Fibroblast of the aortic adventitia (primary cell): ENCODE measurements at regions not wholly inside any gene's neighbourhood (a gene's known extent, or its start where the extent isn't known, plus 50 kb on each side); places are given as distances from the start of the nearest gene placed in this dataset.

ENCODE experiments used
- DNase-seq: peaks from one replicate; pipeline ENCODE4 v3.0.0-alpha.2; 2010; ENCODE audit warnings: low read depth
- H3K4me3 ChIP-seq: 2 replicates; pipeline ENCODE4 v1.5.1; 2011; ENCODE audit warnings: low read depth, mild to moderate bottlenecking, control low read depth, low read length, moderate library complexity
- TF ChIP-seq, protein P1 (sequence below): IDR thresholded peaks from 2 replicates; pipeline ENCODE4 v1.5.1; 2011; ENCODE audit warnings: mild to moderate bottlenecking, low read length, control low read depth, inconsistent platforms; ENCODE audit not compliant: insufficient read depth

DNA sequence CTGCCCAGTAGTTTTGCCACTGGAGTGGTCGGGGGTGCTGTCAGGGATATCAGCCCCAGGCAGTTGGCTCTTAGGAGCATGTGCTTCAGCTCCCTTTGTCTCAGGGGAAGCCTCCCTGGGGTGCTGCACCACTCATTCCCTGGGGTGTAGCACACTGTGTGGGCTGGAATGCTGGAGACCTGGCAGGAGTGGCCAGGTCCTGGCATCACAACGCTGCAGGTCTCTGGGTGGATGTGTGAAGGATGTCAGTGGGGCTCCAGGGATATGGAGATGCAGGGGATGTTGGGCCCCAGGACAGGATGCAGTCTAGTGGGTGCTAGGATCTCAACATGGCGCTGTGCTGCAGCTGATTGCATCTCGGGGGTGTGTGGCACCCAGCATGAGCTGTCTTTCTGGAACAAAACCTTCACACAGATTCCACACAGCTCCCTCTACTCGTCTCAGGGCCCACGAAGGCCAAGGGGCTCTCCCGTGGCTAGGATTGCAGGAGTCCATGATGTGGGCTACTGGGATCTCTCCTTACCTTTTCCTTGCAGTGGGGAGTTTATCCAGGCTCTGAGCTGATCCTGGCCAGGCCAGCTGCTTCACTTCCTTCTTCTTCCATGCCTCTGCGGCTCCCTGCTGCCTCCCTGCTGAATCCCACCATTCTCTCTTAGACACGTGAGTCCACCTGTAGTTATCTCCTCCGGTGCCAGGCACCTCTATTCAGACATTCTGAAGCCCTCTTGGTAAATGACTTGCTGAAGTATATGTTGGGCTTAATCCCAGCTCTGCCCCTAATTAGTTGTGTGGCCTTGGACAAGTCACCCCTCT is 295.1 kb downstream of the RPS24 start:
- no peak overlapping the region for H3K4me3 ChIP-seq
- TF ChIP-seq, protein P1, sequence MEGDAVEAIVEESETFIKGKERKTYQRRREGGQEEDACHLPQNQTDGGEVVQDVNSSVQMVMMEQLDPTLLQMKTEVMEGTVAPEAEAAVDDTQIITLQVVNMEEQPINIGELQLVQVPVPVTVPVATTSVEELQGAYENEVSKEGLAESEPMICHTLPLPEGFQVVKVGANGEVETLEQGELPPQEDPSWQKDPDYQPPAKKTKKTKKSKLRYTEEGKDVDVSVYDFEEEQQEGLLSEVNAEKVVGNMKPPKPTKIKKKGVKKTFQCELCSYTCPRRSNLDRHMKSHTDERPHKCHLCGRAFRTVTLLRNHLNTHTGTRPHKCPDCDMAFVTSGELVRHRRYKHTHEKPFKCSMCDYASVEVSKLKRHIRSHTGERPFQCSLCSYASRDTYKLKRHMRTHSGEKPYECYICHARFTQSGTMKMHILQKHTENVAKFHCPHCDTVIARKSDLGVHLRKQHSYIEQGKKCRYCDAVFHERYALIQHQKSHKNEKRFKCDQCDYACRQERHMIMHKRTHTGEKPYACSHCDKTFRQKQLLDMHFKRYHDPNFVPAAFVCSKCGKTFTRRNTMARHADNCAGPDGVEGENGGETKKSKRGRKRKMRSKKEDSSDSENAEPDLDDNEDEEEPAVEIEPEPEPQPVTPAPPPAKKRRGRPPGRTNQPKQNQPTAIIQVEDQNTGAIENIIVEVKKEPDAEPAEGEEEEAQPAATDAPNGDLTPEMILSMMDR: no peak
- DNase-seq: no peak

DNA sequence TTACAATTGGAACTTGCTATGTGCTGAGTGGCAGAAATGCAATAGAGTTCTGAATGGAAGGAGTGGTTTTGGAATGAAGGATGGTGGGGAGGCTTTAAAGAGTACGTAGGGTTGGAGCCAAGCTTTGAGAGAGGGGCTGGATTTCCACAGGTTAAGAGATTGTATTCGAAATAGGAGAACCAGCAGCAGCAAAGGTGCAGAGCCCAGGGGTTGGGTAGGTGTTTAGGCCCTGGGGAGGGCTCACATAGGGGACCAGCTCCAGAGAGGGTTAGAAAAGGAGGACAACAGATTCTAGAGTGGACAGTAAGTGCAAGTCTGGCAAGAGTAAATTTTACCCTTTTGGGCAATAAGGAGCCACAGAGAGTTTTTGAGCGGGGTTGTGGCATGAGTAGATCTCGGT is 297.2 kb downstream of the RPS24 start:
- no peak for DNase-seq
- H3K4me3 ChIP-seq: no peak overlapping the region
- TF ChIP-seq, protein P1: no peak

DNA sequence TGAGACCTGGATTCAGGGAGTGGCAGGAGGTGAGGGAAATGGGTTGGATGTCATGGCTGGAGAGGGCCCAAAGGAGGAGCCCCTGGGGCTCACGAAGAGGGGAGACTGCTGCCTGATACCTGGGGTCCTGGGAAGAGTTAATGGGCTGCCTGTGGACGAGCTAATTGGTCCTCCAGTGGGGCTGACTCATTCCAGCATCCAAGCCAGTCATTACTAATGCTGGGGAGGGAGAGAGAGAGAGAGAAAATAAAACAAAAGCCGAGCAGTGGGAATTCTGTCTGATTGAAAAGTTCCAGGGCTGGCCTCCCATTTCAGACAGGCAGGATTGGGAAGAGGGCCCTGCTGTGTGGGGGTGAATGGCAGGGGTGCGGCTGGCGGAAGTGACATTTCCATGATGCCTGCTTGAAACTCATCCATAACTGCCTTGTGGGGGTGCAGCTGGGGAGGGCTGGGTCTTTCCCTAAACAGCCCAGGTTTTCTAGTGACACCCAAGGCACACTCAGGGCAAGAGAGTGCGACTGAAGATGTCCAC is 297.8 kb downstream of the RPS24 start:
- H3K4me3 ChIP-seq: no peak overlapping the region
- DNase-seq: peak; percentile 83
- TF ChIP-seq, protein P1: no peak

DNA sequence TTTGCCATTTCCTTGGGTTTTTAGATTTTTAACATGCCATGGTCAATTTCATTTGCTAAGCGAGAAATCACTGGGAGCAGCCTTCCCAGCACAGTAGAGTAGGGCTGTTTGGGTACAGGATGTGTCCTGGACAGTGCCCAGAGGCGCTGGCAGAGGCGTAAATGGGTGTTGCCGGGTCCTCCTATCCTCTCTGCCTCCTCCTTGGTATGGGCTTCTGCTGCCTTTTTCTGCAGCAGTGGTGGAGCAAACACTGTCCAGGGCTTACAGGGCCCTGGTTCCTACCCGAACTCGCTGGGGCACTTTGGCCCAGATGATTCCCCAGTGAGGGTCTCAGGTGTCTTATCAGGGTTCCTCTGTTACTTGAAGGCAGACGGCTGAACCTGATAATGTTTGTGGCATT is 298.3 kb downstream of the RPS24 start:
- TF ChIP-seq, protein P1: no peak
- no peak overlapping the region for H3K4me3 ChIP-seq
- no peak for DNase-seq

DNA sequence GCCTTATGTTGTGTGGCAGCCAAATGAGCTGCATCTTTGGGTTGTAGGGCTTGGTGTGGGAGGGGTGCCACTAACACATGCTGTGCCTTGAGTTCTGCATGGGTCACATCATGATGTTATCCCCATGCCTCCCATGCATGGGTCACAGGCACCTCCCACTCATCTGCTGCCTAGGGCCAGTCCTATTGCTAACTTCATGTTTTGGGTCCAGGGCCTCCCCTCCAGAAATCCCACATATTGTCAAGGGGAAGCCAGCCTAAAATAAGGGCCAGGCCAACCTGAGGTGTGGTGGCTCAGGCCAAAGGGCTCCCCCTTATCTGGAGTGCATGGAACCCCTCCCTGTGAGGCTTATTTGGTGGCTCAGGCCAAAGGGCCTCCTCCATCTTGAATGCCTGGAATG is 299.0 kb downstream of the RPS24 start:
- no peak overlapping the region for H3K4me3 ChIP-seq
- TF ChIP-seq, protein P1: no peak
- no peak for DNase-seq

DNA sequence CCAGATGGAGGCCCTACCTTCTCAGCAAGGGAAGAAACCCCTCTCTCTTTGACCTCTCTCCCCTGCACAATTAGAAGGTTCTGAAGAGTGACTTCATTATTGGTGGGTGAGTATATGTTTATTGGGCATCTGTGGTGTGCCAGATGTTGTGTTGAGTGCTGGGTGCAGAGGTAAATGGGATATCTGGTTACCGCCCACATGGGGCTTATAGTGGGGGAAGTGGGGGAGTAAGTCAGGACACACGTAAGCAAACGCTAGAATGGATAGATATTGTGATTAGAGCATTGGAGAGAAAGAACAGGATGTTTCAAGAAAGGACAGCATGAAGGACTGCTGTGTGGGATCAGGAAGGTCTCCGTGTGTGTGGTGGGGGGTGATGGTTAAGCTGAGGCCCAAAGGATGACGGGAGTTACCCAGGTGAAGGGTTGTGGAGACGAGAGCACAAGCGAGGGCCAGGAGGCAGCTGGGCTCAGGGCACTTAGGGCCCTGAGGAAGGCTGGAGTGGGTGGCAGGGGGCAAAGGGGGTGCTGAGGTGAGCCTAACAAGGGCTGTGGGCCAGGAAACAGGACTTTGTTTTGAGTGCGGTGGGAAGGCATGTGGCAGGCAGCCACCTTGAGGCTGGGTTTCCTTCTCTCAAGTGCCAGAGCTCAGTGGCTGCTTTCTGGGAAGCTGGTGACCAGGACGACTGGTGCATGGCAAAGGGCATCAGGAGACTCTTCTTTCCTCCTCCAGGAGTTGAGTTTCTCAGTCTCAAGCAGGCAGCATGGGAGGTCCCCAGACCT is 299.9 kb downstream of the RPS24 start:
- TF ChIP-seq, protein P1: no peak
- H3K4me3 ChIP-seq: no peak overlapping the region
- no peak for DNase-seq
